MM.1S (cell line): ENCODE measurements at regions not wholly inside any gene's neighbourhood (a gene's known extent, or its start where the extent isn't known, plus 50 kb on each side); places are given as distances from the start of the nearest gene placed in this dataset.

Experiments
- DNase-seq: peaks from one replicate; pipeline ENCODE4 v3.0.0-alpha.2; 2015
- H2AFZ ChIP-seq: fragments of 300-600 bp; sonication (generic); 2 replicates; pipeline ENCODE4 v1.6.0; 2016; ENCODE audit warnings: antibody characterized with exemption, low read length
- H3F3A ChIP-seq: fragments of 300-600 bp; sonication (generic); 2 replicates; pipeline ENCODE4 v1.6.1; 2016; ENCODE audit warnings: mild to moderate bottlenecking, antibody characterized with exemption, low read length, moderate library complexity, mixed read lengths; ENCODE audit not compliant: insufficient read depth
- H3K27ac ChIP-seq: fragments of 300-600 bp; sonication (generic); 2 replicates; pipeline ENCODE4 v1.5.1; 2016; ENCODE audit warnings: mild to moderate bottlenecking, low read length
- H3K27me3 ChIP-seq: fragments of 300-600 bp; sonication (generic); replicated peaks from 2 replicates; pipeline ENCODE4 v1.6.0; 2016; ENCODE audit warnings: low read length; ENCODE audit not compliant: insufficient read depth
- H3K36me3 ChIP-seq: fragments of 300-600 bp; sonication (generic); replicated peaks from 2 replicates; pipeline ENCODE4 v1.6.1; 2016; ENCODE audit warnings: mild to moderate bottlenecking, low read length, mixed read lengths; ENCODE audit not compliant: insufficient read depth
- H3K4me1 ChIP-seq: fragments of 300-600 bp; sonication (generic); 2 replicates; pipeline ENCODE4 v1.6.1; 2016; ENCODE audit warnings: low read length, mixed read lengths
- H3K4me2 ChIP-seq: fragments of 300-600 bp; sonication (generic); 2 replicates; pipeline ENCODE4 v1.6.0; 2016; ENCODE audit warnings: low read depth, low read length
- H3K4me3 ChIP-seq: fragments of 300-600 bp; sonication (generic); 2 replicates; pipeline ENCODE4 v1.5.1; 2016; ENCODE audit warnings: low read length, mixed read lengths
- H3K79me2 ChIP-seq: fragments of 300-600 bp; sonication (generic); 2 replicates; pipeline ENCODE4 v1.6.1; 2016; ENCODE audit warnings: mixed run types, low read length, mixed read lengths
- H3K9ac ChIP-seq: fragments of 300-600 bp; sonication (generic); 2 replicates; pipeline ENCODE4 v1.6.1; 2016; ENCODE audit warnings: low read length, mixed read lengths
- H3K9me2 ChIP-seq: fragments of 300-600 bp; sonication (generic); replicated peaks from 2 replicates; pipeline ENCODE4 v1.6.1; 2016; ENCODE audit warnings: mild to moderate bottlenecking, low read length, mixed read lengths; ENCODE audit not compliant: insufficient read depth
- H3K9me3 ChIP-seq: fragments of 300-600 bp; sonication (generic); replicated peaks from 2 replicates; pipeline ENCODE4 v1.6.1; 2016; ENCODE audit warnings: mild to moderate bottlenecking, low read length, mixed read lengths; ENCODE audit not compliant: insufficient read depth
- H4K20me1 ChIP-seq: fragments of 300-600 bp; sonication (generic); 2 replicates; pipeline ENCODE4 v1.6.1; 2016; ENCODE audit warnings: mild to moderate bottlenecking, low read length, moderate library complexity, mixed read lengths; ENCODE audit not compliant: insufficient read depth
- EZH2 ChIP-seq: fragments of 300-600 bp; sonication (generic); optimal IDR thresholded peaks from 2 replicates; pipeline ENCODE3; 2017; ENCODE audit warnings: low read depth, mild to moderate bottlenecking, antibody characterized with exemption, low read length, mixed read lengths
- EZH2phosphoT487 ChIP-seq: fragments of 300-600 bp; sonication (generic); IDR thresholded peaks from 2 replicates; pipeline ENCODE4 v1.6.1; 2018; ENCODE audit warnings: antibody characterized with exemption, low read length
- TF ChIP-seq, protein P1 (sequence below): fragments of 300-600 bp; sonication (generic); IDR thresholded peaks from 2 replicates; pipeline ENCODE4 v1.5.1; 2016; ENCODE audit warnings: antibody characterized with exemption, low read length, mixed read lengths

DNA sequence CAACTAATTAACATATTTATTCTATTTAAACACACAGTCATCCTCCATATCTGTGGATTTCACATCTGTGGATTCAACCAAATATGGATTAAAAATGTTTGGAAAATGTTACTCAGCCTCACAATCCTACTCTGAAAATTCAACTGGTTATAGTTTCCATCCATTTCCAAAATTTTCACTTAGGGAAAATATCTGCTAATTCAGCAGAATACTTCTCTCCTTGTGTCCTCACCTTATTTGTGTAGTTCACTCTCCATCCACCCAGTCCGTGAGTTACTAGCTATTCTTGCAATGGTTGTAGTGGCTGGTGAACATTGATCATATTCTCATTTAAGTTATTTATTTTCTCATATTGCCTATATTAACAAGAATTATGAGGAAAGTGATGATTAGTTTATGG, 77.6 kb upstream of the PRKCQ start:
- no peaks in the 10 kb centered on the region for H3K79me2 ChIP-seq
- H3F3A ChIP-seq = no peaks in the 10 kb centered on the region
- H3K4me1 ChIP-seq = no peaks in the 10 kb centered on the region
- H3K9ac ChIP-seq = no peak overlapping the region
- H3K9me3 ChIP-seq = no peaks in the 10 kb centered on the region
- no peak overlapping the region for H2AFZ ChIP-seq
- H3K9me2 ChIP-seq = no peaks in the 10 kb centered on the region
- H3K27me3 ChIP-seq = no peaks in the 10 kb centered on the region
- DNase-seq = no peak
- no peaks in the 10 kb centered on the region for H4K20me1 ChIP-seq
- H3K4me2 ChIP-seq = no peak overlapping the region
- H3K27ac ChIP-seq = no peak overlapping the region
- no peaks in the 10 kb centered on the region for H3K36me3 ChIP-seq
- no peak for TF ChIP-seq EZH2phosphoT487
- no peak for TF ChIP-seq EZH2
- TF ChIP-seq, protein P1, sequence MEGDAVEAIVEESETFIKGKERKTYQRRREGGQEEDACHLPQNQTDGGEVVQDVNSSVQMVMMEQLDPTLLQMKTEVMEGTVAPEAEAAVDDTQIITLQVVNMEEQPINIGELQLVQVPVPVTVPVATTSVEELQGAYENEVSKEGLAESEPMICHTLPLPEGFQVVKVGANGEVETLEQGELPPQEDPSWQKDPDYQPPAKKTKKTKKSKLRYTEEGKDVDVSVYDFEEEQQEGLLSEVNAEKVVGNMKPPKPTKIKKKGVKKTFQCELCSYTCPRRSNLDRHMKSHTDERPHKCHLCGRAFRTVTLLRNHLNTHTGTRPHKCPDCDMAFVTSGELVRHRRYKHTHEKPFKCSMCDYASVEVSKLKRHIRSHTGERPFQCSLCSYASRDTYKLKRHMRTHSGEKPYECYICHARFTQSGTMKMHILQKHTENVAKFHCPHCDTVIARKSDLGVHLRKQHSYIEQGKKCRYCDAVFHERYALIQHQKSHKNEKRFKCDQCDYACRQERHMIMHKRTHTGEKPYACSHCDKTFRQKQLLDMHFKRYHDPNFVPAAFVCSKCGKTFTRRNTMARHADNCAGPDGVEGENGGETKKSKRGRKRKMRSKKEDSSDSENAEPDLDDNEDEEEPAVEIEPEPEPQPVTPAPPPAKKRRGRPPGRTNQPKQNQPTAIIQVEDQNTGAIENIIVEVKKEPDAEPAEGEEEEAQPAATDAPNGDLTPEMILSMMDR = no peak
- H3K4me3 ChIP-seq = no peak overlapping the region

DNA sequence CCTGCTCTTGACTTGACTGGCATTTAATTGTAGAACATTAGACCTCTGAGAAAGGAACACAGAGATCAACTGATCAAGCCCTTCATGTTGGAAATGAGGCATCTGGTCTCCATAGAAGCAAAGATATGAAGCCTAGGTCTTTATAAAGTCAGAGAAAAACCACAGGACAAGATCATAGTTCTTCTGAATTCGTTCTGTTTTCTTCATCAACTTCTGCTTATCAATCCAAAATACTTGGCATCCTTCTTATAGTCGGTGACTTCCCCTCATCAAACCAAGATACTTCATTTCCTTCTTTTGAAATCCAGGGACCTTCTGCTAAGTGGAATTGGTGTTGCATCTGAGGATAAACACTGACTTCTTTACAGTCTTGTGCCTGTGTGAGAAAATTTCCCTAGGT, 77.1 kb upstream of the PRKCQ start:
- Histone ChIP-seq H4K20me1 (no peaks in the 10 kb centered on the region), H3K4me1 (no peaks in the 10 kb centered on the region), H3K9me3 (no peaks in the 10 kb centered on the region), H3K27me3 (no peaks in the 10 kb centered on the region), H3K4me3 (no peak overlapping the region), H3F3A (no peaks in the 10 kb centered on the region), H3K4me2 (no peak overlapping the region), H2AFZ (no peak overlapping the region), H3K9me2 (no peaks in the 10 kb centered on the region), H3K9ac (no peak overlapping the region), H3K27ac (no peak overlapping the region), H3K36me3 (no peaks in the 10 kb centered on the region), H3K79me2 (no peaks in the 10 kb centered on the region)
- TF ChIP-seq, protein P1 = no peak
- TF ChIP-seq EZH2phosphoT487 (no peak), EZH2 (no peak)
- no peak for DNase-seq

DNA sequence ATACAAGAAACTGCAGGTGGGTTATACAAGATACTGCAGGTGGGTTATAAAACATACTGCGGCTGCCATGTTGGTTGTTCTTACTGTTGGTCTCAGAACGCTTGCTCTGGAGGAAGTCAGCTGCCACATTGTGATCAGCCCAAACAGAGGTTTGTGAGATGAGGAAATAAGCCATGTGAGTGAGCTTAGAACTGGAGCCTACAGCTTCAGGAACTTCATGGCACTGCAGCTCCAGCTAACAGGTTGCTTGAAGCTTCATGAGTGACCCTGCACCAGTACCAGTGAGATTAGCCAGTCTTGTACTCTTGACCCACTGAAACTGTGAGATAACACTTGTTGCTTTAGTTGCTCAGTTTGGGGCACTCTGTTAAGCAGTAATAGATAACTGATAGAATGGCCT, 74.5 kb upstream of the PRKCQ start:
- no peak overlapping the region for H3K27ac ChIP-seq
- no peak overlapping the region for H3K9ac ChIP-seq
- no peaks in the 10 kb centered on the region for H4K20me1 ChIP-seq
- H2AFZ ChIP-seq = no peak overlapping the region
- no peak overlapping the region for H3K4me3 ChIP-seq
- no peaks in the 10 kb centered on the region for H3K4me1 ChIP-seq
- H3K9me3 ChIP-seq = no peaks in the 10 kb centered on the region
- H3K27me3 ChIP-seq = no peaks in the 10 kb centered on the region
- no peaks in the 10 kb centered on the region for H3F3A ChIP-seq
- TF ChIP-seq EZH2phosphoT487 (no peak), EZH2 (no peak)
- TF ChIP-seq, protein P1 = no peak
- H3K9me2 ChIP-seq = no peaks in the 10 kb centered on the region
- DNase-seq = no peak
- no peaks in the 10 kb centered on the region for H3K36me3 ChIP-seq
- H3K4me2 ChIP-seq = no peak overlapping the region
- no peaks in the 10 kb centered on the region for H3K79me2 ChIP-seq
